ENCODE measurements at regions not wholly inside any gene's neighbourhood (a gene's known extent, or its start where the extent isn't known, plus 50 kb on each side); places are given as distances from the start of the nearest gene placed in this dataset.

DNA sequence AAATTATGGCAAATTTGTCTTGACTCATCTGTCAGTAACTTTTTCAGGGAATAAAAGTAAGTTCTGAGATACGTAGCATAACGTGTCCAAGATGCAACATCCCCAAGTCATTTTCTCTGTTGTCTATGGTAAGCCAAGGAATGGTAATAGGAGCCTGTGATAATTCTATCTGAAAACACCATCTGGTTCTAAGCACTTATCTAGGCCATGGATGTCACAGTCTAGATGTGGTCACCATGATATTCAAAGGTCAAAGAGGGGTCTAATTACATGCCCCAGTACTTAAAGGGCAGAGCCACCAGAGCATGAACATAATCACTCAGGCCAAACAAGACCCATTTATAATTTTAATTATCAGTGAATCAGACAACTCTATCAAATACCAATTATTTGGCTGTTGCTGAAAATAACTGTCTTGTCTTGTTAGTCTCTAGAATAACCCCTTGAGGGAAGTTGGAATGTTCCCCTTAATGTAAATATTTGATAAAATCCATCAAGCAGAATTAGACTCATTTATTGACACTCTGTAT is 225.1 kb upstream of the MPPED2 start:
- no peak for DNase-seq

GRCh38 chr11:30810116-30810515 is 224.0 kb upstream of the MPPED2 start:
- no peak for DNase-seq

GRCh38 chr11:30801357-30801756 is 215.2 kb upstream of the MPPED2 start:
- no peak for DNase-seq

GRCh38 chr11:30800904-30801303 is 214.8 kb upstream of the MPPED2 start:
- DNase-seq, result no peak

GRCh38 chr11:30798547-30799236 is 212.5 kb upstream of the MPPED2 start:
- no peak for DNase-seq

DNA sequence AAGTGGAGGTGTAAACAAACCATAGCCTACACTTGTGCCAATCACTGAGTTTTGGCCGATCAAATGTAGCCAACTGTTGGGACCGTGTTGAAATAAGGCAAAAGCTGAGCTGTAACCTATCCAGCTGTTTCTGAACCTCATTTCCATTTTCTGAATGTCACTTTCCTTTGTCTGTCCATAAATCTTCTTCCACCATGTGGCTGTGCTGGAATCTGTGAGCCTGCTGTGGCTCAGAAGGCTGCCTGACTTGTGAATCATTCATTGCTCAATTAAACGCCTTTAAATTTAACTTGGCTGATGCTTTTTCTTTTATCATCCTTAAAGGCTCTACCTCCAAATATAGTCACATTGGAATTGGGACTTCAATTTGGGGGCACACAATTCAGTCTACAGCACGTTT is 203.1 kb upstream of the MPPED2 start:
- DNase-seq, result no peak

DNA sequence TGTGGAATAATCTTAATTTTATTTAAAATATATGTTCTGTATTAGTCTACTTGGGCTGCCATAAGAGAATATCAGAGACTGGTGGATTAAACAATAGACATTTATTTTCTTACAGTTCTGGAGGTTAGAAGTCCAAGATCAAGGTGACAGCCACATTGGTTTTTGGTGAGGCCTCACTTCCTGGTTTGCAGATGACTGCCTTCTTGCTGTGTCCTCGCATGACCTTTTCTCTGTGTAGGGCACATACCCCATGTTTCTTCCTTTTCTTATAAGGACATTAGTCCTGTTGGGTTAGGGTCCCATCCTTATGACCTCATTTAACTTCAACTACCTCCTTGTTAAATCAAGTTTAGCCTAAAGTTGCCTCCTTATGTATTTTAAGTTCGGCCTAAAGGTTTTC is 202.7 kb upstream of the MPPED2 start:
- no peak for DNase-seq

DNA sequence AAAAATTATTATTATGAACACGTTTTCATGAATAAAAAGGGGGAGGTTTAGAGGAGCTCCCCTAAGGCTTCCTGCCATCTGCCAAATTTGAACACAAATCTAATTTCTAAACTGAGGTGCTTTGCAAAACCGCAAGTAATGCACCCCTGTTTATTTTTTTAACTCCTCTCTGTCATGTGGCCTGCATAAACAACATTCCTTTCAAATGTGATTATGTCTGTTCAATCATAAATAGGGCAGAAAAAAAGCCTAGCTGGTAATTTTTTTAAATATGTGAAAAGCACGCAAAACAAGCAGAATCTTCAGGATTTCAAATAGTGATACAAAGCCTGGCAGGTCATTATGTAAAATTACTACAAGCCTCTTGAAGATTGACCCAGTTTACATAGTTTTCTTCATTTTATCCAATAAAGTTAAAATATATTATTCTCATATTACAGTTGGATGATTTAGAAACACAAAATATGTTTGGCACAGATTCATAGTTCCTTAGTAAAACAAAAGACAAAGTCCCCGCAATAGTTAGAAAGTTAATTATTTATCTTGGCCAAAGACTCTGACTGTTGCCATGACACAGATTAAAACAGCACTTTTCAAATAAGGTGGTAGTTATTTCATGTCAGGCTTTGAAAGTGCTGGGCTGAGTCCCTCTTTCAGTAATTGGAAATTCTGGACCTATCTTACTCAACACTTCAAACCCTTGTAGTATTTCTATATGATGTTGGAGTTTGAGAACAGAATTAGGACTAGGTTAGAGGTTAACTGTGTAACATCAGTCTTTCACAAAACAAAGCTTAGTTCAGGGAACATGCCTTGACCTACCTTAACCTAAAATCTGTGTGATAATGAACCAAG is 200.3 kb upstream of the MPPED2 start:
- peak; percentile 66 for DNase-seq

- no peak for DNase-seq
These were observed 192.4 kb upstream of the MPPED2 start for GRCh38 chr11:30778596-30778995.

- no peak for DNase-seq
These were observed 189.0 kb upstream of the MPPED2 start for GRCh38 chr11:30775233-30775522.

DNA sequence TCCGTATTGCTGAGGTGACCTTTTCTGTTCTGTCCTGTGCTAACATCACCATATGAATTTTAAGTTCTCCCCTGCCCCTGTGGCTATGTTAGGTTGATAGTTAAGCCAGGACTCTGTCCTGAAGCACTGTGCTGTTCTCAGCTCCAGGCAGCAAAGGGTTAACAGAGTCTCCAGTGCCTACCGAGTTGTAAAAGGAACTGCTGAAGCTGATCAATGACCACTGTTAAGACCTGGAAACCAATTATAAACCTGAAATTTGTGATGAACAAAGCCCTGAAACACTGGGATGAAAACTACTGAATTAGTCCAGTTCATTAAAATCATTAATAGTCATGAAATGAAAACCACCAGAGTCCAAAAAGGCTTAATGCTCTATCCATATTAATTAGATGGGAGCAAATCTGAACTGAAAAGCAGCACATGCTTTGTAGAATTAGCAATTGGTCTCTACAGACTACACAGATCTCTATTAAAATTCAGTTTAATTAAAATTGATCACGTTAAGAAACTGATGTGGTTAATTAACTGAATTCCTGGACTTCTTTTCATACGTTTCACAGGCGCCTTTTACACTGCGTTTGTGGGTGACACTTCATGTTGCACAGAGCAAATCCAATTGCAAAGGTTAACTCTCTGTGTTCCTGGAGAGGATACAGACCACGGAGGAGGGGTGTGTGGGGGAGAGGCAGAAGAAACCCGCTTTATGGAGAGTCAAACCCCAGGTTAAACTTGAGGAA is 188.5 kb upstream of the MPPED2 start:
- no peak for DNase-seq

GRCh38 chr11:30772908-30773307 is 186.8 kb upstream of the MPPED2 start:
- DNase-seq, result no peak

- DNase-seq, result no peak
These were observed 177.8 kb upstream of the MPPED2 start for GRCh38 chr11:30763951-30764350.

DNA sequence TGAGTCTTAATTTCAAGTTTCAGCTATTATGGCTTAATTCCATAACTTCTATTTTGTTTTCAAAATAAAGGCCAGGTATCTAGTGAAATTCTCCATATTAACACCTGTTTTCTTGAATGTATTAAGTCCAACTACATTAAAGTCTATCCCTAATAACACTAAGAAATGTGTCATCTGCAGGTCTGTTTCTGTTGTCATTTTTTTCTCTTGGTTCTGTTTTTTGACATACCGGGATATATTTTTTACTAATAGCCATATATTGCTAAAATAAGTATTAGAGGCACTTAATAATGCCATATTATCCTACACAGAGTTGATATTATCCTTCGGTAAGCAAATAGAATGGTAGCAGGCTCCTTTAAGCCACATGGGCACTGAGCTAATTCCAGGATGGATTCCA is 176.0 kb upstream of the MPPED2 start:
- no peak for DNase-seq

- no peak for DNase-seq
These were observed 174.2 kb upstream of the MPPED2 start for GRCh38 chr11:30760345-30760744.

GRCh38 chr11:30758946-30759504 is 172.9 kb upstream of the MPPED2 start:
- no peak for DNase-seq

- no peak for DNase-seq
These were observed 172.4 kb upstream of the MPPED2 start for GRCh38 chr11:30758518-30758917.

DNA sequence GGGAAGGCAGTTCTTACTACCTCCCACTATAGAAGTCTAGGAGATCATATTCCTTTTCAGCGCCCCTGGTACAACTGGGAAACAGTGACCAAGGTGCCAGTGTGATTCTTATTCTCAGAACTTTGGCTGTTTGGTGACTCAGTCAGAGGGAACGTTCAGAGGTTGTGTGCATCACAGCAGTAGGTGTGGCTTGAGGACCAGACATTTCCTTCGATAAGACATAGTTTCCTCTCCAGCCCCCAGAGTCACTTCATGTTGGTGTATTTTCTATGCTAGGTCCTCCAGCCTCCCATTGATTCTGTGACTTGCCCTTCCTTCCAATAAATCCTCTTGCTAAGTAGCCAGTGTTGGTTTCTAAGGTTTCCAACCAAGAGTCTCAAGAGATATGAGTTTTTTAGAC is 171.9 kb upstream of the MPPED2 start:
- no peak for DNase-seq

GRCh38 chr11:30753994-30754393 is 167.8 kb upstream of the MPPED2 start:
- DNase-seq, result no peak

DNA sequence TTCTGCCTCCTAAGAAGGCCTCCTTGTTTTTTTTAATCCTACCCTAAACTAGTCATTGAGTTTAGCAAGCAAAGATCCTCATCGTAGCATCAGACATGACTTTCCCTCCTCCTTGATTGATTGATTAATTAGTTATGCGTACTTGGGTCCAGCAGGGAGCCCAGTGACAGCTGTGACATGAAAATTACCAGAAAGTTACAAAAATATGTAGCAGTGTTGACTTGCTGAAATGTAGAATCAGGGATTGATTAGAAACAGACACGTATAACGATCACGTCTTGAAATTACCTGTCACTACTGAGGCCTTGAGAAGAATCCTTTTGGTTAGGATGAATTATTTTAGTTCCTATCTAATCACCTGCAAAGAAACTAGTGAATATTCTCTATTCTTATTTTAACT is 167.4 kb upstream of the MPPED2 start:
- DNase-seq, result no peak

- DNase-seq, result no peak
These were observed 163.1 kb upstream of the MPPED2 start for GRCh38 chr11:30749268-30749667.

DNA sequence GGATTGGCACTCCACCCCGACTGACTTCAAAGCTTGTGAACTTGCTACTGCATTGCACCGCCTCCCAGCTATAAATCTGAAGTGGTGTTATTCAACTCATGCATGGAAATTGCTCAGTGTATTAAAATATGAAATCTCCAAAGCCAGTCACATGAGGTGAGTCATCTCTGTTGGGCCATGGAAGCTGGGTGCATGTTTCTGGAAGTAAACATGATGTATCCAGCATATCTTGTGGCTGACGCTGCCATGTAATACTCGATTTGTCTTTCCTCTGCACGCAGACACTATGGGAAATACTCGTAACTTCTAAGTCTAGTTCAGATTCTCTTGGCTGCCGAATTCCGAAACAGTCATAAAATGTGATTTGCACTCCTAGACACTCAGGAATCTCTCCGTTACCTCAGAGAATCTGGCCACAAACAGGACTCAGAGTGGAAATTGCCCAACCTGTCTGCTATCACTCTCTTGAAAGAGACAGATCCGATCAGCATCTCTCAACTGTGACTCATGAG is 154.9 kb upstream of the MPPED2 start:
- peak; percentile 16 for DNase-seq

Data from renal pelvis (tissue), 1 donor.